Endothelial cell of umbilical vein (primary cell): ENCODE measurements at regions not wholly inside any gene's neighbourhood (a gene's known extent, or its start where the extent isn't known, plus 50 kb on each side); places are given as distances from the start of the nearest gene placed in this dataset.

Experiments
- EZH2 ChIP-seq: IDR thresholded peaks from 2 replicates; pipeline ENCODE4 v1.6.1; 2012; ENCODE audit warnings: borderline replicate concordance, low read depth, mild to moderate bottlenecking, moderate library complexity, low read length, inconsistent platforms; ENCODE audit not compliant: severe bottlenecking
- GATA2 ChIP-seq: IDR thresholded peaks from 2 replicates; pipeline ENCODE4 v1.7.0; 2011; ENCODE audit warnings: low read depth, mild to moderate bottlenecking, moderate library complexity, mixed read lengths, low read length; ENCODE audit not compliant: insufficient read length, insufficient read depth
- POLR2AphosphoS5 ChIP-seq: IDR thresholded peaks from 2 replicates; pipeline ENCODE4 v1.6.1; 2012; ENCODE audit warnings: low read depth, mild to moderate bottlenecking, control low read depth, low read length, moderate library complexity; ENCODE audit not compliant: insufficient read depth
- TF ChIP-seq, protein P1 (sequence below), 2 donors: IDR thresholded peaks; 1 replicate in 1 of 2; 2 replicates in 1 of 2; pipeline ENCODE4 v1.5.1; 2011; ENCODE audit warnings: low read length in 2 of 2, mild to moderate bottlenecking in 2 of 2, moderate library complexity in 2 of 2, control low read depth in 1 of 2, inconsistent platforms in 1 of 2, low read depth in 1 of 2; ENCODE audit not compliant: insufficient read depth in 1 of 2; ENCODE audit errors: extremely low read depth in 1 of 2

DNA sequence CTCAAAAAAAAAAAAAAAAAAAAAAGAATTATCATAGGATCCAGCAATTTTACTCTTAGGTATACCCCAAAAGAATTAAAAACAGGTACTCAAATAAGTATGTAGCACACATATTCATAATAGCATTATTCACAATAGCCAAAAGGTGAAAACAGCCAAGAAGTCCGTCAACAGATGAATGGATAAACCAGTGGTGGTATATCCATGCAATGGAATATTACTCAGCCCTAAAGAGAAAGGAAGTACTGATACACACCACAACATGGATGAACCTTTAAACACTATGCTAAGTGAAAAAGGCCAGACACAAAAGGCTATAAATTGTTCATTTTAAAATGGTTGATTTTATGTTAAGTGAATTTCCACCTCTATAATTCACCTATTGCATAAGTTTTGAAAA, 804.8 kb upstream of the AUTS2 start:
- TF ChIP-seq, protein P1, sequence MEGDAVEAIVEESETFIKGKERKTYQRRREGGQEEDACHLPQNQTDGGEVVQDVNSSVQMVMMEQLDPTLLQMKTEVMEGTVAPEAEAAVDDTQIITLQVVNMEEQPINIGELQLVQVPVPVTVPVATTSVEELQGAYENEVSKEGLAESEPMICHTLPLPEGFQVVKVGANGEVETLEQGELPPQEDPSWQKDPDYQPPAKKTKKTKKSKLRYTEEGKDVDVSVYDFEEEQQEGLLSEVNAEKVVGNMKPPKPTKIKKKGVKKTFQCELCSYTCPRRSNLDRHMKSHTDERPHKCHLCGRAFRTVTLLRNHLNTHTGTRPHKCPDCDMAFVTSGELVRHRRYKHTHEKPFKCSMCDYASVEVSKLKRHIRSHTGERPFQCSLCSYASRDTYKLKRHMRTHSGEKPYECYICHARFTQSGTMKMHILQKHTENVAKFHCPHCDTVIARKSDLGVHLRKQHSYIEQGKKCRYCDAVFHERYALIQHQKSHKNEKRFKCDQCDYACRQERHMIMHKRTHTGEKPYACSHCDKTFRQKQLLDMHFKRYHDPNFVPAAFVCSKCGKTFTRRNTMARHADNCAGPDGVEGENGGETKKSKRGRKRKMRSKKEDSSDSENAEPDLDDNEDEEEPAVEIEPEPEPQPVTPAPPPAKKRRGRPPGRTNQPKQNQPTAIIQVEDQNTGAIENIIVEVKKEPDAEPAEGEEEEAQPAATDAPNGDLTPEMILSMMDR (IDR thresholded peaks at IDR 0.05; ENCODE audit: extremely low read depth in 1 of 2, insufficient read depth in 1 of 2, low read depth in 1 of 2, low read length in 2 of 2) = no peak
- TF ChIP-seq GATA2 = no peak
- TF ChIP-seq EZH2 = no peak
- no peak for TF ChIP-seq POLR2AphosphoS5
